ENCODE measurements at regions not wholly inside any gene's neighbourhood (a gene's known extent, or its start where the extent isn't known, plus 50 kb on each side); places are given as distances from the start of the nearest gene placed in this dataset.
"Not testable (repeated sequence)": the region's sequence is repeated elsewhere in the genome, so short reads cannot be mapped to it uniquely, and the experiment has no call there.

DNA sequence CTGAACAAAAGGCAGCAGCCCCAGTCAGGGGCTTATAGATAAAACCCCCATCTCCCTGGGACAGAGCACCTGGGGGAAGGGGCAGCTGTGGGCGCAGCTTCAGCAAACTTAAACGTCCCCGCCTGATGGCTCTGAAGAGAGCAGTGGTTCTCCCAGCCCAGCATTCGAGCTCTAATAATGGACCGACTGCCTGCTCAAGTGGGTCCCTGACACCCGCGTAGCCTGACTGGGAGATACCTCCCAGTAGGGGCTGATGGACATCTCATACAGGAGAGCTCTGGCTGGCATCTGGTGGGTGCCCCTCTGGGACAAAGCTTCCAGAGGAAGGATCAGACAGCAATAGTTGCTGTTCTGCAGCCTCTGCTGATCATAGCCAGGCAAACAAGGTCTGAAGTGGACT, 172.1 kb downstream of the CRPPA start:
- not testable (repeated sequence) for TF ChIP-seq CTCF, EZH2phosphoT487 (IDR thresholded peaks at IDR 0.05; ENCODE audit: low read length)

Measured in MM.1S (cell line).